HFFc6 (cell line): ENCODE measurements at regions not wholly inside any gene's neighbourhood (a gene's known extent, or its start where the extent isn't known, plus 50 kb on each side); places are given as distances from the start of the nearest gene placed in this dataset.

Source experiments
- DNase-seq: peaks from one replicate; pipeline ENCODE4 v3.0.0-alpha.2; 2018
- H3K27ac Mint-ChIP-seq: 2 replicates; pipeline ENCODE4 v1.8.0; 2020; ENCODE audit warnings: mild to moderate bottlenecking, mixed read lengths
- H3K27me3 Mint-ChIP-seq: 2 replicates; pipeline ENCODE4 v1.8.0; 2021; ENCODE audit warnings: mild to moderate bottlenecking, moderate library complexity, mixed read lengths; ENCODE audit not compliant: insufficient read depth
- H3K36me3 Mint-ChIP-seq: 2 replicates; pipeline ENCODE4 v1.8.0; 2021; ENCODE audit warnings: low read depth, mixed read lengths
- H3K4me1 Mint-ChIP-seq: 2 replicates; pipeline ENCODE4 v1.8.0; 2020; ENCODE audit warnings: low read depth, mixed read lengths
- H3K4me3 Mint-ChIP-seq: 2 replicates; pipeline ENCODE4 v1.8.0; 2020; ENCODE audit warnings: mild to moderate bottlenecking, moderate library complexity, mixed read lengths
- H3K9me3 Mint-ChIP-seq: 2 replicates; pipeline ENCODE4 v1.8.0; 2020; ENCODE audit warnings: mild to moderate bottlenecking, mixed read lengths
- CTCF ChIP-seq: fragments of 200-600 bp; sonication (generic); IDR thresholded peaks from 2 replicates; pipeline ENCODE4 v1.5.0; 2021; ENCODE audit warnings: antibody characterized with exemption, mild to moderate bottlenecking

GRCh38 chr15:96916750-96917149 is 586.2 kb downstream of the NR2F2 start:
- TF ChIP-seq CTCF: no peak
- H3K9me3 Mint-ChIP-seq: peaks cover 47% of the 10 kb centered on the region
- no peak overlapping the region for H3K4me3 Mint-ChIP-seq
- no peak overlapping the region for H3K27ac Mint-ChIP-seq
- no peaks in the 10 kb centered on the region for H3K4me1 Mint-ChIP-seq
- H3K27me3 Mint-ChIP-seq: no peaks in the 10 kb centered on the region
- peaks cover 5% of the 10 kb centered on the region for H3K36me3 Mint-ChIP-seq
- no peak for DNase-seq

- H3K36me3 Mint-ChIP-seq: no peaks in the 10 kb centered on the region
- H3K27ac Mint-ChIP-seq: no peak overlapping the region
- H3K4me3 Mint-ChIP-seq: no peak overlapping the region
- no peak for DNase-seq
- no peaks in the 10 kb centered on the region for H3K27me3 Mint-ChIP-seq
- no peaks in the 10 kb centered on the region for H3K4me1 Mint-ChIP-seq
- H3K9me3 Mint-ChIP-seq: peaks cover 32% of the 10 kb centered on the region
- no peak for TF ChIP-seq CTCF
These were observed 594.1 kb downstream of the NR2F2 start for GRCh38 chr15:96924570-96924969.

GRCh38 chr15:96947296-96948229 is 617.1 kb downstream of the NR2F2 start:
- Mint-ChIP-seq H3K27ac (no peak overlapping the region), H3K27me3 (peaks cover 3% of the 10 kb centered on the region), H3K36me3 (no peaks in the 10 kb centered on the region), H3K4me1 (no peaks in the 10 kb centered on the region), H3K9me3 (peaks cover 31% of the 10 kb centered on the region; the same call in 1 of the 2 replicates), H3K4me3 (no peak overlapping the region)
- TF ChIP-seq CTCF: no peak
- no peak for DNase-seq

GRCh38 chr15:96948981-96949380 is 618.5 kb downstream of the NR2F2 start:
- no peak overlapping the region for H3K4me3 Mint-ChIP-seq
- TF ChIP-seq CTCF: no peak
- no peaks in the 10 kb centered on the region for H3K36me3 Mint-ChIP-seq
- no peak overlapping the region for H3K27ac Mint-ChIP-seq
- no peaks in the 10 kb centered on the region for H3K4me1 Mint-ChIP-seq
- DNase-seq: no peak
- peaks cover 42% of the 10 kb centered on the region for H3K9me3 Mint-ChIP-seq
- peaks cover 3% of the 10 kb centered on the region for H3K27me3 Mint-ChIP-seq

GRCh38 chr15:96958721-96959120 is 628.2 kb downstream of the NR2F2 start:
- H3K4me3 Mint-ChIP-seq: no peak overlapping the region
- H3K9me3 Mint-ChIP-seq: peaks cover 43% of the 10 kb centered on the region
- no peak for DNase-seq
- no peak overlapping the region for H3K27ac Mint-ChIP-seq
- no peaks in the 10 kb centered on the region for H3K36me3 Mint-ChIP-seq
- no peak for TF ChIP-seq CTCF
- no peaks in the 10 kb centered on the region for H3K4me1 Mint-ChIP-seq
- no peaks in the 10 kb centered on the region for H3K27me3 Mint-ChIP-seq
